GM12878 (cell line): ENCODE measurements at regions not wholly inside any gene's neighbourhood (a gene's known extent, or its start where the extent isn't known, plus 50 kb on each side); places are given as distances from the start of the nearest gene placed in this dataset.

Experiments
- ATAC-seq: fragments of 200-7000 bp; cut with Tn5 transposase; 3 replicates; pipeline ENCODE4 v1.9.1; 2020; ENCODE audit warnings: mild to moderate bottlenecking, moderate library complexity
- BruUV-seq: library from RNA; stranded (reverse); fragments of 400-500 nt; replicated peaks from 2 replicates; lab custom pipeline; 2021; lab: Mats Ljungman, UMichigan
- CTCF ChIA-PET: fragments of 300-600 bp; sonication (Branson Sonifier 250); formaldehyde crosslinking; extraction: SDS; loops from one replicate; lab custom pipeline; 2021; ENCODE audit warnings: inconsistent platforms; lab: Yijun Ruan, JAX
- POLR2A ChIA-PET: fragments of 350-600 bp; formaldehyde crosslinking; extraction: SDS; loops from one replicate; lab custom pipeline; 2021; ENCODE audit warnings: inconsistent platforms; lab: Charles Lee
- RAD21 ChIA-PET: fragments of 300-600 bp; sonication (Branson Sonifier 250); formaldehyde crosslinking; loops from one replicate; lab custom pipeline; 2023; ENCODE audit warnings: antibody characterized with exemption; ENCODE audit not compliant: unreplicated experiment; lab: Charles Lee
- SMC1A ChIA-PET: fragments of 300-600 bp; sonication (Branson Sonifier 250); formaldehyde crosslinking; loops from one replicate; lab custom pipeline; 2023; ENCODE audit not compliant: unreplicated experiment, uncharacterized antibody; lab: Charles Lee
- DNase-seq: peaks from one replicate; pipeline ENCODE4 v3.0.0-alpha.2; 2011; ENCODE audit warnings: low read depth, low spot score
- FAIRE-seq: peaks from 3 replicates; lab custom pipeline; 2011; peaks lifted over from hg19 to GRCh38; lab: Jason Lieb, UNC
- H2AFZ ChIP-seq: 2 replicates; pipeline ENCODE4 v1.6.0; 2011; ENCODE audit warnings: low read depth, low read length, control low read depth; ENCODE audit not compliant: control insufficient read depth
- H3K27ac ChIP-seq: 2 replicates; pipeline ENCODE4 v1.5.1; 2011; ENCODE audit warnings: control low read depth; ENCODE audit not compliant: control insufficient read depth, insufficient read depth
- H3K27me3 ChIP-seq, 2 experiments: replicated peaks in 1 of 2; 2 replicates each; pipeline versions ENCODE4 v1.6.0 to v1.6.1; 2011; ENCODE audit warnings: low read length in 1 of 2; ENCODE audit not compliant: control insufficient read depth in 2 of 2, insufficient read depth in 2 of 2
- H3K36me3 ChIP-seq, 2 experiments: 2 replicates each; pipeline ENCODE4 v1.5.1; 2011; ENCODE audit warnings: low read length in 1 of 2; ENCODE audit not compliant: control insufficient read depth in 2 of 2, insufficient read depth in 2 of 2
- H3K4me1 ChIP-seq: 2 replicates; pipeline ENCODE4 v1.6.1; 2011; ENCODE audit warnings: mild to moderate bottlenecking, low read length, moderate library complexity, mixed read lengths; ENCODE audit not compliant: control insufficient read depth, insufficient read depth
- H3K4me2 ChIP-seq: 2 replicates; pipeline ENCODE4 v1.6.0; 2011; ENCODE audit warnings: control low read depth; ENCODE audit not compliant: control insufficient read depth, insufficient read depth
- H3K4me3 ChIP-seq: fragments of 200-600 bp; sonication (generic); 2 replicates; pipeline ENCODE4 v1.5.1; 2016
- H3K79me2 ChIP-seq: 2 replicates; pipeline ENCODE4 v1.6.0; 2011; ENCODE audit warnings: low read length; ENCODE audit not compliant: control insufficient read depth, insufficient read depth
- H3K9ac ChIP-seq: 2 replicates; pipeline ENCODE4 v1.8.0; 2011; ENCODE audit warnings: low read length, control low read depth, mixed read lengths; ENCODE audit not compliant: control insufficient read depth, insufficient read depth
- H3K9me3 ChIP-seq: replicated peaks from 3 replicates; pipeline ENCODE4 v1.5.1; 2011; ENCODE audit warnings: mild to moderate bottlenecking, low read length; ENCODE audit not compliant: control insufficient read depth, insufficient read depth
- H4K20me1 ChIP-seq: 2 replicates; pipeline ENCODE4 v1.6.0; 2011; ENCODE audit not compliant: control insufficient read depth, insufficient read depth
- DPF2 ChIP-seq: fragments of 450-650 bp; IDR thresholded peaks from 2 replicates; pipeline ENCODE4 v1.6.1; 2017; ENCODE audit warnings: mild to moderate bottlenecking
- GATAD2B ChIP-seq: fragments of 450-650 bp; conservative IDR thresholded peaks from 2 replicates; pipeline ENCODE4 v1.6.1; 2017; ENCODE audit warnings: low read depth, mild to moderate bottlenecking, moderate library complexity
- IRF4 ChIP-seq: IDR thresholded peaks from 2 replicates; pipeline ENCODE4 v1.6.1; 2011; ENCODE audit warnings: low read depth, low read length
- ZNF274 ChIP-seq: IDR thresholded peaks from one replicate; pipeline ENCODE4 v1.8.0; 2011; ENCODE audit not compliant: insufficient read length, insufficient read depth
- ZZZ3 ChIP-seq: IDR thresholded peaks from 2 replicates; pipeline ENCODE4 v1.6.1; 2011; ENCODE audit warnings: low read depth; ENCODE audit not compliant: control insufficient read depth, insufficient read length
- WGBS: methylation state at CpG from one replicate; pipeline ENCODE4 v1.1.6; 2016; ENCODE audit warnings: low lambda C conversion rate; ENCODE audit not compliant: insufficient replicate concordance, insufficient coverage; ENCODE audit errors: missing lambda C conversion rate; 5-methylcytosine and 5-hydroxymethylcytosine counted together
- in situ Hi-C: fragments of 300-500 bp; cut with MboI; formaldehyde crosslinking; loops from 9 replicates; pipeline ENCODE4 v1.14.3; 2018; ENCODE audit warnings: mixed read lengths
- intact Hi-C: fragments of 100-400 bp; cut with micrococcal nuclease; formaldehyde crosslinking; loops from one replicate; pipeline ENCODE4 v1.14.2; 2022; ENCODE audit not compliant: unreplicated experiment
- TF ChIP-seq, protein P1 (sequence below): fragments of 450-650 bp; IDR thresholded peaks from 2 replicates; pipeline ENCODE4 v1.6.1; 2016; ENCODE audit warnings: mild to moderate bottlenecking
- TF ChIP-seq, protein P2 (sequence below): IDR thresholded peaks from 2 replicates; pipeline ENCODE4 v1.6.1; 2012; ENCODE audit warnings: low read depth, low read length, improper control_type of control experiment

DNA sequence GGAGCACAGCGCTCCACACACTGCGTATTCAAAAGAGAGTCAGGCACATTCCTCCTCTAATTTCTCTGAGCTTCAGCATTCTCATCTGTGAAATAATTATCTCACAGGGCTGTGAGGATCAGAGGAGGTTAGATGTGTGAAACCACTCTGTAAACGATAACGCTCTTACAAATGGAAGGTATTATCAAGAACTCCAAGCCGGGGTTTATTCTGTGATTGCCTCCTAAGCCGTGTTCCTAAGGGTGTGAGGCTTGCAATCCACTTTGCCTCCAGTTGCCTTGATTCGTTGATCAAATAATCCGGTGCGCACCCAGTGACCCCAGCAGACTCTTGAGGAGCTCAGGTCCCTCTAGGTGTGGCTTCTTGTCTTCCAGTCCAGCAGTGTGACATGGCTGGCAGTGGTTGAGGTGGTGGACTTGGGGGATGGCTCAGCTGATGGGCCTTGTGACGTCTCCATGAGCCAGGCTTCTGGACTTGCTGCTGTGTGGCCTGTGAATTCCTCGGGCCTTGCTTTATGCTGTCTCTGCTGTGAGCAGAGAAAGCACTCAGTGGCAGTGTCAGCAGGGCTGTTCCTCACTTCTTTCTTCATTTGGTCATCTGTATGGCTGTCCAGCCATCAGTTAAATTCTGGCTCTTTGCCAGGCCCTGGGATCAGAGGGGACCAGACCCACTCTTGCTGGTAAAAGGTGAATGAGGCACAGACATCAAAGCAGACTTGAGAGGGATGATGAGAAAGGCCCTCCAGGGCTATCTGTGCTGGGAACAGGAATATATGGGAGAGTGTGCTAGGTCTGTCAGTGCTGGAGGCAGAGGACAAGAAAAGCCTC is 71.0 kb downstream of the SLC25A47 start:
- intact Hi-C loops (no loop called here), in situ Hi-C loops (no loop called here)
- TF ChIP-seq IRF4 (no peak), ZZZ3 (no peak), DPF2 (no peak), ZNF274 (no peak), GATAD2B (no peak)
- TF ChIP-seq, protein P1, sequence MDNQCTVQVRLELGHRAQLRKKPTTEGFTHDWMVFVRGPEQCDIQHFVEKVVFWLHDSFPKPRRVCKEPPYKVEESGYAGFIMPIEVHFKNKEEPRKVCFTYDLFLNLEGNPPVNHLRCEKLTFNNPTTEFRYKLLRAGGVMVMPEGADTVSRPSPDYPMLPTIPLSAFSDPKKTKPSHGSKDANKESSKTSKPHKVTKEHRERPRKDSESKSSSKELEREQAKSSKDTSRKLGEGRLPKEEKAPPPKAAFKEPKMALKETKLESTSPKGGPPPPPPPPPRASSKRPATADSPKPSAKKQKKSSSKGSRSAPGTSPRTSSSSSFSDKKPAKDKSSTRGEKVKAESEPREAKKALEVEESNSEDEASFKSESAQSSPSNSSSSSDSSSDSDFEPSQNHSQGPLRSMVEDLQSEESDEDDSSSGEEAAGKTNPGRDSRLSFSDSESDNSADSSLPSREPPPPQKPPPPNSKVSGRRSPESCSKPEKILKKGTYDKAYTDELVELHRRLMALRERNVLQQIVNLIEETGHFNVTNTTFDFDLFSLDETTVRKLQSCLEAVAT, result no peak
- TF ChIP-seq, protein P2, sequence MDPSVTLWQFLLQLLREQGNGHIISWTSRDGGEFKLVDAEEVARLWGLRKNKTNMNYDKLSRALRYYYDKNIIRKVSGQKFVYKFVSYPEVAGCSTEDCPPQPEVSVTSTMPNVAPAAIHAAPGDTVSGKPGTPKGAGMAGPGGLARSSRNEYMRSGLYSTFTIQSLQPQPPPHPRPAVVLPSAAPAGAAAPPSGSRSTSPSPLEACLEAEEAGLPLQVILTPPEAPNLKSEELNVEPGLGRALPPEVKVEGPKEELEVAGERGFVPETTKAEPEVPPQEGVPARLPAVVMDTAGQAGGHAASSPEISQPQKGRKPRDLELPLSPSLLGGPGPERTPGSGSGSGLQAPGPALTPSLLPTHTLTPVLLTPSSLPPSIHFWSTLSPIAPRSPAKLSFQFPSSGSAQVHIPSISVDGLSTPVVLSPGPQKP, result no peak
- ATAC-seq (no peak), FAIRE-seq (no peak), DNase-seq (no peak)
- no TSS peak for BruUV-seq
- no peak overlapping the region for H3K4me2 ChIP-seq
- H3K4me1 ChIP-seq, result peaks cover 2% of the 10 kb centered on the region; the same call in 1 of the 2 replicates
- no peaks in the 10 kb centered on the region; the same call in 2 of the 3 replicates for H3K9me3 ChIP-seq
- ChIA-PET SMC1A (no interaction called here), RAD21 (no interaction called here), POLR2A (no interaction called here), CTCF (interaction anchor here (2.6 to 3.7 kb wide), 2 partner anchors 8 to 11 kb away, joined by 9 to 16 read pairs; no protein-coding TSS in a partner anchor)
- no peaks in the 10 kb centered on the region for H4K20me1 ChIP-seq
- H2AFZ ChIP-seq, result no peak overlapping the region
- H3K27me3 ChIP-seq, result no peaks in the 10 kb centered on the region
- 89% methylated on average over 11 of the region's 11 CpGs for WGBS
- no peaks in the 10 kb centered on the region for H3K79me2 ChIP-seq
- no peak overlapping the region for H3K4me3 ChIP-seq
- no peak overlapping the region for H3K9ac ChIP-seq
- H3K27ac ChIP-seq, result no peak overlapping the region
- H3K36me3 ChIP-seq, result no peaks in the 10 kb centered on the region
